ENCODE measurements at regions not wholly inside any gene's neighbourhood (a gene's known extent, or its start where the extent isn't known, plus 50 kb on each side); places are given as distances from the start of the nearest gene placed in this dataset.

DNA sequence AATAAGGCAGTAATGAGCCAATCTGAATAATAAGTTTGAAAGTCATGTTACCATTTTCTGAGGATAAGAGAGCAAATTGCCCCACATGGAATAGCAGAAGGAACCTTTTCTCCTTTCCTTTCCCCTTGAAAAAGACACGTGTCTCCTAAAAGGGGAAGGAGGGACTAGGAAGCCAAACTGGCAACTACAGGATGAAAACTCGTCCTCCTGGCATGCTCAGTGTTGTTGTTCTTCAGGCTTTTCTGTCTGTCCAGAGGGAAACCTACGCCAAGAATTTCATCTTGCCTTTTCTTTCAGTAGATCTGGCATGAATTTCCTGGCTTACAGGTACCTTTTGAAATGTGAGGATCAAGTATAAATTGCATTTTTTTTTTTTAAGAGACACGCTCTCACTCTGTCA lies 355.9 kb upstream of the TLE4 start:
- no peak for DNase-seq (ENCODE audit: low spot score)

DNA sequence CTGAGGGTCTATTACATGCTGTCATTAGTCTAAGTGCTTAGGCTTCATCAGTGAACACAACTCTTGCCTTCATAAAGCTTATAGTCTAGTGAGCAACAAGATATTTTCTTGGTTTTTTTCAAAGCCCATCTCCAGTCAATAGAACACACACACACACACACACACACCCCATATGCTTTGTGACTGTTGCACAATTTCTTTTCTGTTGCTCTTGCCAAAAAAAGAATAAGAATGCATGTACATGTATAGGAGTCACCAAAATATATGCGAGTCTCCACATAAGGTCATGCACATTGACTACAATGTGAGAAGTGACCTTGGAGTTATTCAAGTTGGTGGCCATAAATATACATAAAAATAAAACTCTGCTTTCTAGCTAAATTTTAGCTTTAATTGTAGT lies 351.5 kb upstream of the TLE4 start:
- no peak for DNase-seq (ENCODE audit: low spot score)

DNA sequence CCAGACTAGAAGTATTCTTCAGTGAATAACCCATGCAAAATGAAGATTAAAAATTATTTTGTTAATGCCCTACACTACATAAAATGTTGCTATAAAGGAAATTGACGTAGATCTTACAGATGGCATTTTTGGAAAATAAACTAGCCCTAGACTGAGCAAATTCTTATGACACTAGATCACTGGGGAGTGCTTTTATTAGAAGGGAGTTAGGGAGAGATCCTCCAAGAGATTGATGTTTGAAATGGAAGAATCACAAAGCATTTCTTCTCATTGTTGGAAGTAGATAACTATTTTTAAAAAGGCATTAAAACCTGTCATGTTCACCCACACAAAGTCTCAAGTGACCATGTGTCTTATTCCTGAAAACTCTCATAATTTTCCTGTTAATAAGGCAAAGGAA lies 351.1 kb upstream of the TLE4 start:
- DNase-seq (ENCODE audit: low spot score) = no peak

DNA sequence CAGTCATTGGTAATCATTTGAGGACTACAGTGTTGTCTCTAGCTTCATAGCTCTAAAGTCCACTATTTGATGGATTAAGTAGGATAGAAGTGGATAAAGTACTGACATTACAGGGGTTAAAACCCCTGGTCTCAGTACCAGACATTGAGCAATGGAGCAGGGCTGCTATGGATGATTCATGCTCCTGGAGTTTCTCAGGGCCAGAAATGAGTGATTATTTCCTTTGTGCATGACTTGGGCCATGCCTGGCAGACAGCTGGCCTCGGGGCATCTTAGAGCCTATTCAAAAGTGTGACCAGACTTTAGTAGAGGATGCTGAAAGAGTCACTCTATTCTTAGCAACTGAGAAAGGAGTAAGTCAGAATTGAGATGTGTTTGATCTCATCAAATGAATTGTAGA lies 350.7 kb upstream of the TLE4 start:
- no peak for DNase-seq (ENCODE audit: low spot score)

- no peak for DNase-seq (ENCODE audit: low spot score)
These were observed 349.3 kb upstream of the TLE4 start for GRCh38 chr9:79222483-79222882.

DNA sequence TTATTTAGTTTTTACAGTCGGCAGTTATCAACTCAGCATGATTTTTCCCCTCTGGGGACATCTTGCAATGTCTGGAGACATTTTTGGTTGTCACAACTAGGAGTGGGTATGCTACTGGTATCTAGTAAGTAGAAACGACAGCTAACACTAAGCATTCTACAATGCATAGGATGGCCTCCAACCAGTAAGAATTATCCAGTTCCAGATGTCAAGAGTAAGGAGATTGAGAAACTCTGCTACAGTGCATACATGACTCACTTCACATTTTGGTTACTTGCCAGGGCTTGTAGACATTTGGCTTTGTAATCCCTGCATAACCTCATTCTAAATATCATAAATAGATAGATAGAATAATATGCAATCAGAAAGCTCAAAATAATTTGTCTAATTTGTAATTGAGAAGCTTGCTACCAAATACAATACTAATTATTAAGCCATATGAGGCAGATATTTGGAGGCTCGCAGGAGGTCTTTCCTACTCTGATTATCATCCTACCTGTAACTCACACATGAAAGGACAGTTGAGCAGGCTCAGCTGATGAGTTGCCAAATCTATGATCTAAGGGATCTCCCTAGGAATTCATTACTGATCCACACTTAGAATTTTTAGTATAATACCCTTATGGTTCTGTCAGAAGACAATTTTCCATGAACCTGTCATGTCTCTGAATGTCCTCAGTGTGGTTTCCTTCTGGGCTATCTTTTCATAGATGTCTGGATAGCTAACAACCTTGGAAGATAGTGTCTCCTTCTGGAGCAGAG lies 346.9 kb upstream of the TLE4 start:
- DNase-seq (ENCODE audit: low spot score) = no peak

DNA sequence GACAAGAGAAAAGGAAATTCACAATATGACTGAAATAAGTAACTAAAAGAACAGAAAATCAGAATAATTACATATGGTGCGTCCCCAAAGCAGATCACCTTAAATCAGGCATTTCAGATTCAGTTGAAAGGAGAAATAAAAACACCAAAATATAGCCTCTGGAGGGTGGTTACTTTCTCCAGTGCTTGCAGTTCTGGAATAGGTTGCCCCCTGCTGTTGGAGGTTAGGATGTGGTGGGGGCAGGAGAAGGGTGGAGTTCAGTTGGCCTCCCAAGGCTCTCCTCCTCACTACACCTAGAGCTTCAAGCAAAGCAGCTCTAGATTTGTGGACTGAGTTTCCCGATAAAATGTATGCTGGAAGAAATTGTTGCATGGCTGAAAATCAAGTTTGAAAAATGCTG lies 338.2 kb upstream of the TLE4 start:
- no peak for DNase-seq (ENCODE audit: low spot score)

DNA sequence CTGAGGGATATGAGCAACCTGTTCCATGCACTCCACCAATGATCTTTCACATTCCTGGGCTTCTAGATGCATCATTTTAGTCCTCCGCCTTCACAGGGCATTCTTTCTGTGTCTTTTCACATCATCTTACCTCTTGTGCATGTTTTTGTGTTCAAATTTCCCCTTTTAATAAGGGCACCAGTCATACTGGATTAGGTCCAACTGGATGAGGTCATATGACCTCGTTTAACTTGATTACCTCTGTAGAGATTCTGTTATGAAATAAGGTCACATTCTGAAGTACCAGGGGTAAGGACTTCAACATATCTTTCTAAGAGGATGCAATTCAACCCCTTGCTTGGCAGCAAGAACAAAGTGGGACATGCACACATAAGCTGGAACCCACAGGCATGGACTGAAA lies 335.3 kb upstream of the TLE4 start:
- no peak for DNase-seq (ENCODE audit: low spot score)

DNA sequence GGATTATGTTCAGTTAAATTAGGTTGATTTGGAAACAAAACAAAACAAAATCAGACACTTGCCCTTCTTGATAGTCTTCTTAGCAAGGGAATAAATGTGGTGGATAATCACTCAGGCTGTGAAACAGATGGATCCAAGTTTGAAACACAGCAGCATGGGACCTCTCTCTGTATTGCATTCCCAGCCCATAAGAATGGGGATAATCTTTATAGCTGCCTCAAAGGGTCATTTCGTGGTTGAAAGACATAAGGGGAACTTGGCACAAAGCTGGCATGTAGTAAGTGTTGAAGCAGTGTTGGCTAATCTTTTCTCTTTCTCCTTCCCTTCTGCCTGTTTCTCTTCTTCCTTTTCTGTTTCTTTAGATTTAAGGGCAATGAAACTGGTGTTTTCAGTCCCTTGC lies 333.9 kb upstream of the TLE4 start:
- DNase-seq (ENCODE audit: low spot score) = no peak

DNA sequence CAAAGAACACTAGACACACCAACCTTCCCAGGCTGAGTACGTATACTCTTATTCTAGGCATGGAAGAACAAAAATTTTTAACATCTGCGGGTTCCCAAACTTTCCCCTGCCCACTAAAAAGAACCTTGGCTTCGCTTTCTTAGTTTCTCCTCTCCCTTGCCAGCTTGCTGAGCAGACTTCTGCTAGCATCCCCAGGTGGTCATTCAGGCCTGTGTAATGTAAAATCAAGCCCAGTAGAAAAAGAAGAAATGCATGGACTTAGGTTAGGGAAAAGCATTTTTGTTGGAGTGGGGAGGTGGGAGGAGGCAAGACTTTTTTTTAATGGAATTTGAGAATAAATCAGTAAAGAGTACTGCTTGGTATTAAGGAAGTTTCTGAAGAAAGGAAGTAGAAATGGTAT lies 331.0 kb upstream of the TLE4 start:
- no peak for DNase-seq (ENCODE audit: low spot score)

GRCh38 chr9:79242489-79242888 lies 329.3 kb upstream of the TLE4 start:
- no peak for DNase-seq (ENCODE audit: low spot score)

GRCh38 chr9:79246170-79246569 lies 325.6 kb upstream of the TLE4 start:
- no peak for DNase-seq (ENCODE audit: low spot score)

DNA sequence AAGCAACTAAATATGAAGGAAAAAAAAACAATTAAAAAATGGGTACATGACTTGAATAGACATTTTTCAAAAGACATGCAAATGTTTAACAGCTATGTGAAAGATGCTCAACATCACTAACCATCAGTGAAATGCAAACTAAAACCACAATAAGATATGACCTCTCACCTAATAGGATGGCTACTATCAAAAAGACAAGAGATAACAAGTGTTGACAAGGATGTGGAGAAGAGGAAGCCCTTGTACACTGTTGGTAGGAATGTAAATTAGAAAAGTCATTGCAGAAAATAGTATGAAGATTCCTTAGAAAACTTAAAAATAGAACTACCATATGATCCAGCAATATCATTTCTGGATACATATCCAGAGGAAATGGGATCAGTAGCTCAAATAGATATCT lies 324.7 kb upstream of the TLE4 start:
- DNase-seq (ENCODE audit: low spot score) = no peak

GRCh38 chr9:79250806-79251205 lies 321.0 kb upstream of the TLE4 start:
- no peak for DNase-seq (ENCODE audit: low spot score)

DNA sequence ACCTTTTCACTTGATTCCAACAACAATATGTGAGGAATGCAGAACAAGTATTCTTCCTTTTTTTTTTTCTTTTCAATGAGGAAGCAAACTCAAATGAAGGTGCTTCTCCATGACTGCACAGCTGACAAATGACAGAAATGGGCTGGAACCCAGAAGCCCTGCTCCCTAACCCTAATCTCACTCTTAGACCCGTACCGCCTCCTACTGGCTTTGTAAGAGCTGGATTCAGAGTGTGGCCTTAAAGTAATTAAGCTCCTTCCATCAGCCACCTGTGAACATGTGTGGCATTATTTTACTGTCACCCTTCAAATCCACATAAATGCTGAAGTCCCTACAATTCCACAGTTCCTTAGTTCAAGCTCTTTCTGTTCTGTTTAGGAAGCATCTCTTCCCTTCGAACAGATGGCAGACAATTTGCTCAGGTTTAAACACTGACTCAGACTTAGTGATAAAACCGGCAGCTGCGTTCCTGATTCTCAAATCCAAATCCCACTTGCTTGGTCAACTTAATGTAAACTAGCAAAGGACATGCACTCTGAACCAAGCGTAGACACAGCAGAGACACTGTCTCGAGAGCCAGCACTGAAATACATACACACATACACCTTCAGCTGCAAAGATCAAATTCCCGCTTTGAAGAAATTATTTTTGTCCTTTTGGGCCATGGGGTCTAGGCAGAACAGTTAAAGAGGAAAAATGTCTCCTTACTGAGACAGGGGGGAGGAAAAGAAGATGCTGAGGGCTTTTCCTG lies 316.7 kb upstream of the TLE4 start:
- DNase-seq (ENCODE audit: low spot score) = no peak

- DNase-seq (ENCODE audit: low spot score) = no peak
These were observed 316.0 kb upstream of the TLE4 start for GRCh38 chr9:79255651-79256260.

DNA sequence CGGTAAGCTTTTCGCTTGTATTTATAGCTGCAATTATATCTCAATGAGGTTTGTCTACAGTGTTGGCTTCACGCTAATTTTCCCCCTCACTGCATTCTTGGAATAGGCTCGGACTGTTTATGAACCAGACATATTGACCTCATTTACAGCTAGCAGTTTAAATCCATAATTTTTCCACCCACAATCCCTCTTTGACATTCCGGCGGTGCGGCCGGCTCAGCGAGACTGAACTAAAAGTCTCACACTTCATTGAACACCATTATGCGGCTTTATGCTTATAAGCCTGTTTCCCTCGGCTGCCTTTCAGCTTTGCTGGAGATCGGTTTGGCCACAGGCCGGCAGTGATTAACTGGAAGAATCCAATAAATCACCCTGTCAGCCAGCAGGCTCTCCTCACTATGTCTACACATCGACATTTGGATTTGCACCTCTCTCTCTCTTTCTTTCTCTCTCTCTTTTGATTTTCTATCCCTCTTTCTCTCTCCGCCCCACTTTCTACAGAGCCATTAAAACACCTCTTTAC lies 315.0 kb upstream of the TLE4 start:
- no peak for DNase-seq (ENCODE audit: low spot score)

DNA sequence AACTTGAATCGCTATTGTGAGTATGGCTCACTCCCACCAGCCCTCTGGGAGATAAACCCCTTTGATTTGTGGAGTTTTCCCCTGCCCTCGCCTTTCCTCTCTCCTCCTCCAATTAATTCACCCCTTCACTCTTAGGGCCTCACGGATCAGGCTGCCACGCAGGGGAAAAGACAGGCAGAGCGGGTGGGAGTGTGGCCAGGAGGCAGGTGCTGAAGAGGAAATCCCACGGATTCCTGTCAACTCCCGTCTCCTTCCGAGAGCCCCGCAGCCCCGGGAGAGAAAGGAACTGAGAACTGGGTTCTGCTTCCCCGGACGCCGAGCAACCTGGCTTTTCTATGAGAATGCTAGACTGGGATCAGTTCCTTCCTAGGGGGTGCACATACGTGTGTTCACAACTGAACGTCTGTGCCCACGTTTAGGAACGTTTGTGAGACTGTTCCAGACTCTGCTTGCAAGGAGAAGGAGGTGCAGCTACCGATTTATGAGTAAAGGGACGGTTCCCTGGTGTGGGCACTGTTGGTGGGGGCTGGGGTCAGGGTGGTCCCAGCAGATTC lies 314.5 kb upstream of the TLE4 start:
- DNase-seq (ENCODE audit: low spot score) = no peak

GRCh38 chr9:79257790-79258351 lies 313.9 kb upstream of the TLE4 start:
- no peak for DNase-seq (ENCODE audit: low spot score)

GRCh38 chr9:79259858-79260257 lies 311.9 kb upstream of the TLE4 start:
- no peak for DNase-seq (ENCODE audit: low spot score)

DNA sequence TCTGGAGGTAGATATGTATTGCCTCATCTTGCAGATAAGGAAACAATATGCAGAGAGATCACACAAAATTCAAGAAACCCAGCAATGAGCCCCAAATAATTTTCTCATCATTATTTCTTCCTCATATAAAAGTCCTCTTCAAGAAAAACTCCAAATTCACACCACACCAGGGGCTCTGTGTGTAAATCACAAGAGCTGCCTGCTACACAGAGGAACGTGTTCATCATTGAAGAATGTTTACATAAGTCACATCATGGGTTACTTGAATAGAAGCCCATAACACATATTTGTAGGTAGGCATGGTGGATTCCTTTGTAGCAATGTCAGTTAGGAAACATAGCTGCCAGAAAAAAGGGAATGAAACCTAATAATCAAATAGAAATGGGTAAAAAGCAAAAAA lies 308.1 kb upstream of the TLE4 start:
- DNase-seq (ENCODE audit: low spot score) = no peak

- DNase-seq (ENCODE audit: low spot score) = no peak
These were observed 307.7 kb upstream of the TLE4 start for GRCh38 chr9:79264041-79264440.

All from HuH-7.5 (cell line).